HEK293 (cell line): ENCODE measurements at regions not wholly inside any gene's neighbourhood (a gene's known extent, or its start where the extent isn't known, plus 50 kb on each side); places are given as distances from the start of the nearest gene placed in this dataset.

Source experiments
- BCL11A ChIP-seq: fragments of 450-650 bp; formaldehyde crosslinking; IDR thresholded peaks from 2 replicates; pipeline ENCODE4 v1.5.1; 2016; ENCODE audit warnings: low read depth, missing biosample characterization, missing genetic modification characterization
- PRDM1 ChIP-seq: fragments of 450-650 bp; formaldehyde crosslinking; IDR thresholded peaks from 2 replicates; pipeline ENCODE4; 2016; ENCODE audit warnings: missing biosample characterization, missing genetic modification characterization
- ZBTB8A ChIP-seq: fragments of 450-650 bp; formaldehyde crosslinking; IDR thresholded peaks from 2 replicates; pipeline ENCODE4 v1.5.1; 2016; ENCODE audit warnings: missing biosample characterization, missing genetic modification characterization
- ZNF561 ChIP-seq: fragments of 450-650 bp; IDR thresholded peaks from 2 replicates; pipeline ENCODE4 v1.5.1; 2018; ENCODE audit warnings: missing biosample characterization, missing genetic modification characterization, borderline replicate concordance
- ZNF707 ChIP-seq: fragments of 450-650 bp; formaldehyde crosslinking; IDR thresholded peaks from 2 replicates; pipeline ENCODE4 v1.5.1; 2016; ENCODE audit warnings: missing biosample characterization, missing genetic modification characterization
- TF ChIP-seq, protein P1 (sequence below): fragments of 450-650 bp; formaldehyde crosslinking; IDR thresholded peaks from 2 replicates; pipeline ENCODE4 v1.5.1; 2016; ENCODE audit warnings: missing biosample characterization, missing genetic modification characterization
- TF ChIP-seq, protein P2 (sequence below): fragments of 450-650 bp; formaldehyde crosslinking; IDR thresholded peaks from 2 replicates; pipeline ENCODE4 v1.5.1; 2016; ENCODE audit warnings: missing biosample characterization, missing genetic modification characterization

- TF ChIP-seq ZNF707 (tag by site-specific recombination), result no peak
- no peak for TF ChIP-seq ZBTB8A
- TF ChIP-seq, protein P1, sequence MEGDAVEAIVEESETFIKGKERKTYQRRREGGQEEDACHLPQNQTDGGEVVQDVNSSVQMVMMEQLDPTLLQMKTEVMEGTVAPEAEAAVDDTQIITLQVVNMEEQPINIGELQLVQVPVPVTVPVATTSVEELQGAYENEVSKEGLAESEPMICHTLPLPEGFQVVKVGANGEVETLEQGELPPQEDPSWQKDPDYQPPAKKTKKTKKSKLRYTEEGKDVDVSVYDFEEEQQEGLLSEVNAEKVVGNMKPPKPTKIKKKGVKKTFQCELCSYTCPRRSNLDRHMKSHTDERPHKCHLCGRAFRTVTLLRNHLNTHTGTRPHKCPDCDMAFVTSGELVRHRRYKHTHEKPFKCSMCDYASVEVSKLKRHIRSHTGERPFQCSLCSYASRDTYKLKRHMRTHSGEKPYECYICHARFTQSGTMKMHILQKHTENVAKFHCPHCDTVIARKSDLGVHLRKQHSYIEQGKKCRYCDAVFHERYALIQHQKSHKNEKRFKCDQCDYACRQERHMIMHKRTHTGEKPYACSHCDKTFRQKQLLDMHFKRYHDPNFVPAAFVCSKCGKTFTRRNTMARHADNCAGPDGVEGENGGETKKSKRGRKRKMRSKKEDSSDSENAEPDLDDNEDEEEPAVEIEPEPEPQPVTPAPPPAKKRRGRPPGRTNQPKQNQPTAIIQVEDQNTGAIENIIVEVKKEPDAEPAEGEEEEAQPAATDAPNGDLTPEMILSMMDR (tag by site-specific recombination), result no peak
- no peak for TF ChIP-seq ZNF561 (tag by site-specific recombination)
- TF ChIP-seq, protein P2, sequence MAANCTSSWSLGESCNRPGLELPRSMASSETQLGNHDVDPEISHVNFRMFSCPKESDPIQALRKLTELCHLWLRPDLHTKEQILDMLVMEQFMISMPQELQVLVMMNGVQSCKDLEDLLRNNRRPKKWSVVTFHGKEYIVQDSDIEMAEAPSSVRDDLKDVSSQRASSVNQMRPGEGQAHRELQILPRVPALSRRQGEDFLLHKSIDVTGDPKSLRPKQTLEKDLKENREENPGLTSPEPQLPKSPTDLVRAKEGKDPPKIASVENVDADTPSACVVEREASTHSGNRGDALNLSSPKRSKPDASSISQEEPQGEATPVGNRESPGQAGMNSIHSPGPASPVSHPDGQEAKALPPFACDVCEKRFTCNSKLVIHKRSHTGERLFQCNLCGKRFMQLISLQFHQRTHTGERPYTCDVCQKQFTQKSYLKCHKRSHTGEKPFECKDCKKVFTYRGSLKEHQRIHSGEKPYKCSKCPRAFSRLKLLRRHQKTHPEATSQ (tag by site-specific recombination), result no peak
- no peak for TF ChIP-seq PRDM1 (tag by site-specific recombination)
- no peak for TF ChIP-seq BCL11A (tag by site-specific recombination)
These were observed 208.1 kb downstream of the TEX29 start for GRCh38 chr13:111528513-111528912.
